Parathyroid adenoma (tissue), 2 donors: ENCODE measurements at regions not wholly inside any gene's neighbourhood (a gene's known extent, or its start where the extent isn't known, plus 50 kb on each side); places are given as distances from the start of the nearest gene placed in this dataset.

ENCODE experiments used
- H2AFZ ChIP-seq: fragments of 300-600 bp; sonication (generic); one replicate; pipeline ENCODE4 v1.7.0; 2017; ENCODE audit warnings: antibody characterized with exemption, mild to moderate bottlenecking
- H3K27ac ChIP-seq: fragments of 300-600 bp; sonication (generic); one replicate; pipeline ENCODE4 v1.7.0; 2017
- H3K27me3 ChIP-seq: fragments of 300-600 bp; sonication (generic); one replicate; pipeline ENCODE4 v1.7.0; 2017; ENCODE audit warnings: low read length; ENCODE audit not compliant: control insufficient read depth, insufficient read depth
- H3K36me3 ChIP-seq: fragments of 300-600 bp; sonication (generic); one replicate; pipeline ENCODE4 v1.7.0; 2017; ENCODE audit warnings: low read length; ENCODE audit not compliant: control insufficient read depth, insufficient read depth
- H3K4me1 ChIP-seq: fragments of 300-600 bp; sonication (generic); one replicate; pipeline ENCODE4 v1.7.0; 2017; ENCODE audit warnings: control low read depth
- H3K4me2 ChIP-seq: fragments of 300-600 bp; sonication (generic); one replicate; pipeline ENCODE4 v1.7.0; 2017; ENCODE audit warnings: low read length
- H3K4me3 ChIP-seq: fragments of 300-600 bp; sonication (generic); one replicate; pipeline ENCODE4 v1.7.0; 2017; ENCODE audit warnings: low read depth, low read length
- H3K79me2 ChIP-seq: fragments of 300-600 bp; sonication (generic); one replicate; pipeline ENCODE4 v1.7.0; 2017; ENCODE audit warnings: control low read depth
- H3K9ac ChIP-seq: fragments of 300-600 bp; sonication (generic); one replicate; pipeline ENCODE4 v1.7.0; 2017; ENCODE audit warnings: mild to moderate bottlenecking
- H3K9me3 ChIP-seq: fragments of 300-600 bp; sonication (generic); one replicate; pipeline ENCODE4 v1.7.0; 2017; ENCODE audit warnings: low read length; ENCODE audit not compliant: control insufficient read depth
- TF ChIP-seq, protein P1 (sequence below): fragments of 300-600 bp; sonication (generic); IDR thresholded peaks from one replicate; pipeline ENCODE4 v1.7.0; 2017; ENCODE audit warnings: antibody characterized with exemption, mild to moderate bottlenecking
- donor health status: primary hyperparathyroidism.

DNA sequence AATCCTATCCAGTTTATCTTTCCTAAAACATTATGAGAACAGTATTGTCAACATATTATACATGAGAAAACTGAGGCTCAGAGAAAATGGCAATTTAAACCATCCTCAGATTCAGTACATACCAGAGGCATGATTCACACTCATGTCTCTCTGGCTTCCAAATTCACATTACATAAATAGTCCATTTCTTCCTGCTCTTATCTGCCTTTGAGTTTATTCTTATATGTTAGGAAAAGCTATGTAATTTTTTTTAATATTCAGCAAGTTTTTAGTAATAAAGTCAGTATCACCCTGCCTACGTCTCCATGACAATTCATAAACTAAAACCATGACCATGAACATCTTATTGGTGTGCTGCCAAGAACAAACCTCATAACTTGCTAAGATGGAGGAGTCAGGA is 1260.2 kb upstream of the SORCS1 start:
- TF ChIP-seq, protein P1, sequence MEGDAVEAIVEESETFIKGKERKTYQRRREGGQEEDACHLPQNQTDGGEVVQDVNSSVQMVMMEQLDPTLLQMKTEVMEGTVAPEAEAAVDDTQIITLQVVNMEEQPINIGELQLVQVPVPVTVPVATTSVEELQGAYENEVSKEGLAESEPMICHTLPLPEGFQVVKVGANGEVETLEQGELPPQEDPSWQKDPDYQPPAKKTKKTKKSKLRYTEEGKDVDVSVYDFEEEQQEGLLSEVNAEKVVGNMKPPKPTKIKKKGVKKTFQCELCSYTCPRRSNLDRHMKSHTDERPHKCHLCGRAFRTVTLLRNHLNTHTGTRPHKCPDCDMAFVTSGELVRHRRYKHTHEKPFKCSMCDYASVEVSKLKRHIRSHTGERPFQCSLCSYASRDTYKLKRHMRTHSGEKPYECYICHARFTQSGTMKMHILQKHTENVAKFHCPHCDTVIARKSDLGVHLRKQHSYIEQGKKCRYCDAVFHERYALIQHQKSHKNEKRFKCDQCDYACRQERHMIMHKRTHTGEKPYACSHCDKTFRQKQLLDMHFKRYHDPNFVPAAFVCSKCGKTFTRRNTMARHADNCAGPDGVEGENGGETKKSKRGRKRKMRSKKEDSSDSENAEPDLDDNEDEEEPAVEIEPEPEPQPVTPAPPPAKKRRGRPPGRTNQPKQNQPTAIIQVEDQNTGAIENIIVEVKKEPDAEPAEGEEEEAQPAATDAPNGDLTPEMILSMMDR, result no peak
- no peak overlapping the region for H3K4me2 ChIP-seq
- H3K4me3 ChIP-seq, result no peak overlapping the region
- H3K9ac ChIP-seq, result no peak overlapping the region
- H3K27me3 ChIP-seq, result no peaks in the 10 kb centered on the region
- no peak overlapping the region for H2AFZ ChIP-seq
- H3K27ac ChIP-seq, result no peak overlapping the region
- H3K79me2 ChIP-seq, result no peaks in the 10 kb centered on the region
- H3K36me3 ChIP-seq, result no peaks in the 10 kb centered on the region
- H3K4me1 ChIP-seq, result no peaks in the 10 kb centered on the region
- H3K9me3 ChIP-seq, result no peaks in the 10 kb centered on the region

DNA sequence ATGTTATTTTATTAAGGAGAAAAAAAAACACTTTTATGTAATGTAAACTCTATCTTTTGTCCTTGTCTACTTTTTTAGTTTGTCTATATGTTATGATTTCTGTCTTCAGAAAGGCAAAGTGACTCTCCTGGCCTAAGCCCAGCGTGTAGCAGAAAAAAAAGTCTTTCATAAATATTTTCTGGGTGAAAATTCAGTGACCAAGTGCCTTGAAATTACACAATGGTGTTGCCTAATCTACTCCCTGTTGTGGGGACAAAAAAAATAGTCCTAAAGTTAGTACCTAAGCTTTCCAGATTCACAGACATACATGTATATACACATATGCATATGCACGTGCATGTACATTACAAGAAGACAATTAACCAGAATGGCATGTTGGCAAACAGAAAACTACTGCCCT is 1257.8 kb upstream of the SORCS1 start:
- Histone ChIP-seq H3K4me1 (no peaks in the 10 kb centered on the region), H3K4me3 (no peak overlapping the region), H3K9me3 (no peaks in the 10 kb centered on the region), H3K27me3 (no peaks in the 10 kb centered on the region), H2AFZ (no peak overlapping the region), H3K9ac (no peak overlapping the region), H3K4me2 (no peak overlapping the region), H3K27ac (no peak overlapping the region), H3K36me3 (no peaks in the 10 kb centered on the region), H3K79me2 (no peaks in the 10 kb centered on the region)
- TF ChIP-seq, protein P1, result no peak

DNA sequence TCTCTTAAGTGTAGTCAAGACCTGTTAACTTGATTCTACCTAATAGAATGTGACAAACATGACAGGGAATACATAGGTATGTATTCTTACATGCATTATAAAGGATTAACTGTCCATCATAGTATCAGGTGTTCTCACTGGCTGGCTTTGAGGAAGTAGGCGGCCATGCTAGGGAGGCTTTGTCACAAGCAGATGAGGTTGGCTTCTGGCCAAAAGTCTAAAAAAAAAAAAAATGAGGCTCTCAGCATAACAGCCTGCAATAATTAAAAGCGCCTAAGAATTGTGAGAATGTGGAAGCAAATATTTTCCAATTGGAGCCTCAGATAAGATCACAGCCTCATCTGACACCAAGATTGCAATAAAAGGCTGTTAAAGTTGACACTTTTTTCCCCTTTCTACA is 1256.8 kb upstream of the SORCS1 start:
- Histone ChIP-seq H3K27ac (no peak overlapping the region), H3K27me3 (no peaks in the 10 kb centered on the region), H3K79me2 (no peaks in the 10 kb centered on the region), H2AFZ (no peak overlapping the region), H3K36me3 (no peaks in the 10 kb centered on the region), H3K4me2 (no peak overlapping the region), H3K9me3 (no peaks in the 10 kb centered on the region), H3K4me3 (no peak overlapping the region), H3K4me1 (no peaks in the 10 kb centered on the region), H3K9ac (no peak overlapping the region)
- TF ChIP-seq, protein P1, result no peak

DNA sequence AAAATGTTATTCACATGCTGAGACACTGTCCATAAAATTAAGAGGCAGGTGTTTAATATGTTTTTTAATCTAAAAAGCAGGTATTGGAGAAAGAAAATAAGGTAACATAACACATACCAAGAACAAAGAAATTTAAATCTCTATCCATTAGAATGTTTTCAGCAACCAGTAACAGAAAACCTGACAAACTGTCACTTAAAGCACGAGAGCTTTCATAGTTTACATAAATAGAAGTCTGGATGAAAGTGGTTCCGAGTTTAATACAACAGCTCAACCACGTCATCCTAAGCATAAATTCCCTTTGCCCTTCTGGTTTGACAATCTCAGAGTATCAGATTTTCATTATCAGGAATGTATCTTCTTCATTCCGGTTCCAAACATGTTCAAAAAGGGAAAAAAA is 1249.4 kb upstream of the SORCS1 start:
- H3K9ac ChIP-seq, result no peak overlapping the region
- TF ChIP-seq, protein P1, result no peak
- H3K27me3 ChIP-seq, result no peaks in the 10 kb centered on the region
- no peak overlapping the region for H3K4me3 ChIP-seq
- H3K79me2 ChIP-seq, result no peaks in the 10 kb centered on the region
- no peak overlapping the region for H3K27ac ChIP-seq
- no peaks in the 10 kb centered on the region for H3K36me3 ChIP-seq
- H3K4me1 ChIP-seq, result no peaks in the 10 kb centered on the region
- no peak overlapping the region for H2AFZ ChIP-seq
- no peaks in the 10 kb centered on the region for H3K9me3 ChIP-seq
- H3K4me2 ChIP-seq, result no peak overlapping the region

DNA sequence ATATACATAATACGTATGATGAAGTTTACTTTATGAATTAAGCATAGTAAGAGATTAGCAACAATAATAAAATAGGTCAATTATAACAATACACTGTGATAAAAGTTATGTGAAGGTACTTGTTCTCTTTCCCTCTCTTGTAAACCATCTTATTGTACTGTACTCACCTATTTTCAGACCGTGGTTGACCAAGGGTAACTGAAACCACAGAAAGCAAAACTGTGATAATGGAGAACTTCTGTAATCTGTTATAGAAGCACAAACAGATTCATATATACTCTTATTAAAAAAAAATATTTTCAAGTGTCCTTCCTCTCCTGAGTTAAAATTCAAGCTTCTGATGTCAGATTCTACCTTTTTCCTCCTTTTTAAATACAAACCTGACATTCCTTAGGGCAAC is 1247.8 kb upstream of the SORCS1 start:
- Histone ChIP-seq H2AFZ (no peak overlapping the region), H3K4me3 (no peak overlapping the region), H3K4me2 (no peak overlapping the region), H3K27me3 (no peaks in the 10 kb centered on the region), H3K9me3 (no peaks in the 10 kb centered on the region), H3K9ac (no peak overlapping the region), H3K79me2 (no peaks in the 10 kb centered on the region), H3K27ac (no peak overlapping the region), H3K36me3 (no peaks in the 10 kb centered on the region), H3K4me1 (no peaks in the 10 kb centered on the region)
- TF ChIP-seq, protein P1, result no peak
